GM03348 (cell line): ENCODE measurements at regions not wholly inside any gene's neighbourhood (a gene's known extent, or its start where the extent isn't known, plus 50 kb on each side); places are given as distances from the start of the nearest gene placed in this dataset.

ENCODE experiments used
- DNase-seq: peaks from one replicate; pipeline ENCODE4 v3.0.0; 2012; ENCODE audit warnings: low spot score

- DNase-seq: no peak
These were observed 368.9 kb downstream of the RNF144A start for GRCh38 chr2:7286120-7286519.

DNA sequence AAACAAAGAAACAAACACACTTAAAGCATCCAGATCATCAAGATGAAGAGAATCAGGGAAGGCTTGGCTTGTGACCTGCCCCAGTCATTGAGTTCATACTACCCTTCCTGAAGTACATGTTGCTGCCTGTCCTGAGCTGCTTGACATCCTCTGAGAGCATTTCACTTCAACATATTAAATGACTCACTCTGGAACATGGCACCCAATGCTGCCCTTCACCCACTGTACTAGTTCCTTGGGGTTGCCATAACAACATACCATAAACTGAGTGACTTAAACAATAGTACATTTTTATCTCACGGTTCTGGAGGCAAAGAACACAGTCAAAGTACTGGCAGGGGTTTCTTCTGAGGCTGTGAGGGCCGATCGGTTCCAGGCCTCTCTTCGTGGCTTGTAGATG is 371.3 kb downstream of the RNF144A start:
- no peak for DNase-seq

- DNase-seq: no peak
These were observed 372.5 kb downstream of the RNF144A start for GRCh38 chr2:7289697-7290096.

DNA sequence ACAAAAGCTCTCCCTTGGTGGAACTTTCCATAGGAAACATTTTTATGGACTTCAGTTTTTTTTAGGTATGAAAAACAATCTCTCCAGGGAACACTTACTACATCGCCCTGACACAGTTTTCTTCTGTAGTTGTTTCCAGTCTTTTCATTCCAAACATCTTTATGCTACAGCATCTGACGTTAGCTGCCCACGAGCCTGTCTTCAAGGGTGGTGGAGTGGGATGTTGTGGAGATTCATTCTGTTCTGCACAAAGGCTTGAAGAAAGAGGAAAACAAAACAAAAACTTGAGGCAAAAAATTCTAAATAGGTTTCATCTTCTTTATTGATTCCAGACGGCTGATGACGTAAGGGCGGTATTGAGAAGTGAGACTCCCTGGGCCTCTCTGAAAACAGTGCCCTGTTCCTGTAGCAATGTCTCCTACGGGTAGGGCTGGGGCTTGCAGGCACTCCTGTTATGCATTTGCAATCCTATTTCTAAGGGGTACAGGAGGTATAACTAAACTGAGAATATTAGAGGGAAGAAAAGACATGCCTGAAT is 375.0 kb downstream of the RNF144A start:
- no peak for DNase-seq

DNA sequence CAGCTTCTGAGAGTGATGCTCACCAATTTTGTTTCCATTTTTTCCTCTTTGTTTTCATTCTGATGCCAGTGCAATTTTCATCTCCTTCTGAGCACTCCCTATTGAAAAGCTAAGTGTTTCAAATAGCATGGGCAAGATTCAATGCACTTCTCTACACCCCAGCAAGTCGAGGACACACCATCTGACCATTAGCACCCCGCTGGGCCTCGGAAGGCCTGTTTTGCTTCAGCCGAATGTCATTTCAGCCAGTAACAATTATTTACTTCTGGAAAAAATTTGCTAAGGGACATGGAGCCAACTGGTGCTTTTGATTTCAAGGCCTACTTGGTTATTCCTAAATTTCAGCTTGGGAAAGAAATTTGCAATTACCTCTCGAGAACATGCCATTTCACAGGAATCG is 392.4 kb downstream of the RNF144A start:
- no peak for DNase-seq

- no peak for DNase-seq
These were observed 407.5 kb downstream of the RNF144A start for GRCh38 chr2:7324706-7325105.

GRCh38 chr2:7325186-7325585 is 408.0 kb downstream of the RNF144A start:
- no peak for DNase-seq

DNA sequence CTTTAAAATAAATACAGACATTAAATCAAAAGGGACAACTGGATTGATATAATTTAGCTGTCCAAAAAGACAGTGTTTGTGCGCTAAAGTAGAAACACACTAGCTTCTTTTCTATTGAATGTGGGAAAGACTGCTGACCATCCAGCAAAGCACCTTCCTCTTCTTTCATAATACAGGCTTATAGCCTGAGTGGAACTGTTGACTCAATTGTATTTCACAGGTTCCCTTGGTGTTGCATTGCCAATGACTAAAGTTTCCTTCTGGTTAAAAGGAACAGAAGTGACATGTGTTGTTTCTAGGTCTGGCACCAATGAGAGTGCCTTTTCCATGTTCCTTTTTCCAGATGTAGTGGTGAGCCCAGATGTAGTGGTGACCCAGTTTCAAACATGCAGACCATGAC is 412.3 kb downstream of the RNF144A start:
- no peak for DNase-seq

GRCh38 chr2:7333189-7333765 is 416.1 kb downstream of the RNF144A start:
- DNase-seq: no peak

GRCh38 chr2:7333960-7334493 is 416.8 kb downstream of the RNF144A start:
- DNase-seq: no peak

GRCh38 chr2:7338961-7339360 is 421.7 kb downstream of the RNF144A start:
- no peak for DNase-seq

- no peak for DNase-seq
These were observed 429.1 kb downstream of the RNF144A start for GRCh38 chr2:7346336-7346735.

DNA sequence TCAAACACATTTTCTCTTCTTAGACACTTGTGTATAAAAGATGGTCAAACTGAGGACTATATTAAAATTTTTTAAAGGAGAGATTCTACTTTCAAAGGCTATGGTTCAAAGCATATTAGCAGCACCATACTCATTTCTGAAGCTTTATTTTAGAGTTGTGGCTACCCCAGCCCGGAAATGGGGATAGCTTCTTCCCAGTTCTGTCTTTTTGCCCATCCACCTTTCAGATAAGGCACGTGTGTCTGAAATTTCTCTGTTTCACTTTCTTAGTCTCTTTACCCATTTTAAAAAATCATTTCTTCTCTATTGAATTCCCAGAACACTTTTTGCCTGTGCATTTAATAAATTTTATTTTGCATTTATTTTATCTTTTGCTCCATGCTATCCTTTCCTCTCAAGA is 431.5 kb downstream of the RNF144A start:
- no peak for DNase-seq

DNA sequence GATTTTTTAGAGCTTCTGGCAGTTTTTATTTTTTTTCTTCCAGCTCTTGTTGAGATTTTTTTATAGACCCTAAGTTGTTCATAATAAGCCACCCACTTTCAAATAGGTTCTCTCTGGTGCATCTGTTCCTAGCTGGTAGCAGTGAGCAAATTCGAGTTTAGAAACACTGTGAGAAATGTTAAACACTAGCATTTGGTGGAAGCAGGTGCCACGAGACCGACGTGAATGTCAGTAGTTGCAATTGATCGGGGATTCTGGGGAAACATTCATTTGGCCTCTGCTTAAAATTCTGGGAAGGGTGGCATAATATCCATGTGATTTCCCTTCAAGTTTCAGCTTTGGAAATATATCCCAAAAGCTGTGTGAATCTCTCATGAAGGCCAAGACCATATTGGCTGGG is 435.0 kb downstream of the RNF144A start:
- no peak for DNase-seq

DNA sequence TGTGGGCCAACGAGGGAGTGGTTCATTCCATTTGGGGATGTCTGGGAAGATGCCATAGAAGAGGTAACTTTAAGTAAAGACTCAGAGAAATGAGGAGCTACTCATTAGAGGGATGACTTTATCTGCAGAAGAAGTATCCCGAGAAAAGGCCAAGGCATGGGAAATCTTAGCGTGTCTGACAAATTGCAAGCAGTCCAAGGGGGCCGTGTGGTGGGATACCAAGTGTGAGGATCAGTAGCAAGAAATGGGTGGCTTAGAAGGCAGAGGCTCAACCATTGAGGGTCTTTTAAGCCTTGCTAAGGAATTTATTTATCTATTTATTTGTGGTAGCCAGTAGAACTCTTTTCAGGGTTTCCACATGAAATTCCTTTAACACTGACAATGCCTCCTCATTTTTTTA is 436.4 kb downstream of the RNF144A start:
- DNase-seq: no peak

GRCh38 chr2:7355781-7356180 is 438.6 kb downstream of the RNF144A start:
- no peak for DNase-seq

DNA sequence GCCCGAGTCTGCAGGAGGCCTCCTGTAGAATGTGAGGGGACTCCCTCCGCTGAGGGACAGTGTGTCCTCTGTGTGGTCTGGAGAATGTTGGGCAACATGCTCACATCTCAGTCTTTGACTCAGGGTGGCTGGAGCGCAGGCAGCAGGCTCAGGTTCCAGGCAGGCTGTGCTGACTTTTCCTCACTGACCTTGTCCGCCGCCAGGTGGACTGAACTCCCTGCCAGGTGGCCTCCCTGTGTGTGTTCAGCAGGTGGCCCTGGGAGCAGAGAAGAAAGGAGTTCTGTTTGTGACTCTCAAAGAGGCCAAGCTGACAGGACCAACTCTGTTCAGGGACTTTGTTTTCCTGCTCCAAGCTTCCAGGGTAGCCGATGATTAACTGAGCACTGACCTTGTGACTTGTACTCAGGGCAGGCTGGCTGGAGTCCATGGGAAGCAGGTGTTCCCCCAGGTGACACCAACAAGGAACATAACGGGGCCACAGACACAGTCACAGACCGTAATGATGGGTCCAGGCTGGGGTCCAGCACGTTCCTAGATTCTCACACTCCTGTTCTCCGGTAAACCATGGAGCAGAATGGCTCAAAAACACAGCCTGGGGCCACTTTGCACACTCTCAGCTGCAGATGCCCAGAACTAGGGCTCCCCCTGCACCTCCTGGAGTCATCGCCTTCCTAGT is 439.8 kb downstream of the RNF144A start:
- no peak for DNase-seq

DNA sequence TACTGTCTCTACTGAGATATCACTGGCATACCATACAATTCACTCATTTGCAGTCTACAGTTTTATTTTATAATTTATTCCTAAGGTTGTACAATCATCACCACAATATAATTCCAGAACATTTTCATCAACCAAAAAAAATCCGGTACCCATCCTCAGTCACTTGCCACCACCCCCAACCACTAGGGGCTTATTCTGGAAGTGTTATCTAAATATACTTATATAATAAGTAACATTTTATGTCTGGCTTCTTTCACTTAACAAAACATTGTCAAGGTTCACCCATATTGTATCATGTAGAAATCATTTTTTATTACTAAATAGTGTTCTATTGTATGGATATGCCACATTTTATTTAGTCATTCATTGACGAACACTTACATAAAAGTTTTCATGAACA is 440.8 kb downstream of the RNF144A start:
- DNase-seq: no peak

- no peak for DNase-seq
These were observed 441.7 kb downstream of the RNF144A start for GRCh38 chr2:7358865-7359447.

DNA sequence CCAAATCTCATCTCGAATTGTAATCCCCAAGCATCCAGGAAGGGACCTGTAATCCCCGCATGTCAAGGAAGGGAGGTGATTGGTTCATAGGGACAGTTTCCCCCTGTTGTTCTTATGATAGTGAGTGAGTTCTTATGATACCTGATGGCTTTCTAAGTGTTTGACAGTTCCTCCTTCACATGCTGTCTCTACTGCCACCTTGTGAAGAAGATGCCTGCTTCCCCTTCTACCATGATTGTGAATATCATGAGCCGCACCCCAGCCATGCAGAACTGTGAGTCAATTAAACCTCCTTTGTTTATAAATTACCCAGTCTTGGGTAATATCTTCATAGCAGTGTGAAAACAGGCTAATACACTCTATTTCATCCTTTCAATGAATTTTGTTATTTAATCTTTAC is 446.7 kb downstream of the RNF144A start:
- DNase-seq: no peak

DNA sequence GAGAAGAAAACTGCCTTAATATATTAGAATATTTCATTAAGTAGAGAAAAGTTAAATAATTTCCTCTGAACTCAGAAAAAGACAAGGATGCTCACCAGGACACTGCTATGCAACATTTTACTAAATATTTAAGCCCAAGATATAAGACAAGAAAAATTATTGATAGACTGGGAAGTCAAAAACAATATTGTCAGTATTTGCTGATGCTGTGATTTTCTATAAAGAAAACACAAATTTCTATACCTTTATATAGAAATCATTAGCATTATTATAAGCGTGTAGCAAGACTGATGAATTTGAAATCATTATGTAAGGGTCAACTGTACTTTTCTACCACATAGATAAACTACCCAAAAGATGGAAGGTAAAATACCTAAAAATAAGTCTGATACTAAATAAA is 451.0 kb downstream of the RNF144A start:
- no peak for DNase-seq

DNA sequence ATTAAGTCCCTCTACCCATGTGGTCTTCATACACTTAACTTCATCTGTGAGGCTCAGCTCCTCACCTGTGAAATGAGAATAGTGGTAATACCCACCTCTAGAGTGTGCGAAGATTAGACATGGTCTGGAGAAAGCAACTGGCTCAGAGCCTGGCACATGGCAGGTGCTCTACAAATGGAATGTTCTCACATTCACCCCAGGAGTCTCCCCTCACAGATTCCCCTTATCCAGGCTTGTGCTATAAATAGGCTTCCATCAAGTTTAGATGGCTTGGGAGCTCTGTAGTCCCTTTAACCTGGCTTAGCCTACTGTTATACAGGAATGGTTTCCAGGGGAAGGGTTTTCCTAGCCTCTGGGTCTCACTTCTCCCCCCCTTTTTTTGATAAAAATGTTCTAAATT is 455.9 kb downstream of the RNF144A start:
- no peak for DNase-seq

DNA sequence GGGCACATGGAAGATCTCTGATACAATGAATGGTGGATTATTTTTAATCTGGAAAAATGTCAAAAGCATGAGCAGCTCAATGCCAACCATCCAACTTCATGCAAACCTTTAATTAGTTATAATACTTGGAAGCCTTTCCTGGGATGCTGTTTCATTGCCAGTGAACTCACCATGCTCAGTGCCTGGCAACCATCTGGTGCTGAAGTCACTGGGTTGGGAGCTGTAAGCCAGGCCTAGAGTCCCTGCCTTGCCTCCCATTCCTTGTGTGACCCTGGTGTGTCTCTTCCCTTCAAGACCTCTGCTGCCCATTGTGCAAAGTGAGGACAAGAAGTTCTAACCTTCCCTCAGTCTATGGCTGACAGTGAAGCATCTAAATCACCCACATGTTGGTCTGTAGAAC is 458.7 kb downstream of the RNF144A start:
- DNase-seq: no peak
